H1 (cell line): ENCODE measurements at regions not wholly inside any gene's neighbourhood (a gene's known extent, or its start where the extent isn't known, plus 50 kb on each side); places are given as distances from the start of the nearest gene placed in this dataset.

Experiments
- CTCF ChIA-PET: fragments of 300-600 bp; sonication (Branson Sonifier 250); formaldehyde crosslinking; loops from one replicate; lab custom pipeline; 2021; ENCODE audit not compliant: partially characterized antibody; lab: Charles Lee
- POLR2A ChIA-PET: fragments of 300-600 bp; sonication (Branson Sonifier 250); formaldehyde crosslinking; loops from one replicate; lab custom pipeline; 2021; ENCODE audit warnings: inconsistent platforms; ENCODE audit not compliant: partially characterized antibody; lab: Charles Lee
- DNase-seq, 2 experiments: peaks; one replicate each; pipeline versions ENCODE4 v3.0.0 to v3.0.0-alpha.2; 2010 to 2022; ENCODE audit warnings: low spot score in 2 of 2, low read depth in 1 of 2, mixed read lengths in 1 of 2
- FAIRE-seq: peaks from 2 replicates; lab custom pipeline; 2011; peaks lifted over from hg19 to GRCh38; lab: Jason Lieb, UNC
- H2AFZ ChIP-seq: 2 replicates; pipeline ENCODE4 v1.8.1; 2012; ENCODE audit warnings: low read length, inconsistent platforms
- H2AK5ac ChIP-seq: 2 replicates; pipeline ENCODE4 v1.6.1; 2013; ENCODE audit warnings: low read depth, low read length
- H2BK120ac ChIP-seq: replicated peaks from 2 replicates; pipeline ENCODE3; 2013; ENCODE audit warnings: low read depth, low read length, inconsistent platforms
- H2BK12ac ChIP-seq: 2 replicates; pipeline ENCODE4 v1.6.1; 2013; ENCODE audit warnings: low read depth, low read length
- H2BK15ac ChIP-seq: 2 replicates; pipeline ENCODE4 v1.6.1; 2013; ENCODE audit warnings: low read length
- H2BK20ac ChIP-seq: 2 replicates; pipeline ENCODE4 v1.6.1; 2013; ENCODE audit warnings: low read length
- H2BK5ac ChIP-seq: 2 replicates; pipeline ENCODE4 v1.6.1; 2013; ENCODE audit warnings: low read depth, low read length
- H3K14ac ChIP-seq: 2 replicates; pipeline ENCODE4 v1.6.1; 2013; ENCODE audit warnings: inconsistent platforms; ENCODE audit not compliant: insufficient read length
- H3K18ac ChIP-seq: 2 replicates; pipeline ENCODE4 v1.6.1; 2013; ENCODE audit warnings: low read length; ENCODE audit errors: extremely low read depth
- H3K23ac ChIP-seq: 2 replicates; pipeline ENCODE4 v1.6.1; 2013; ENCODE audit warnings: inconsistent platforms; ENCODE audit not compliant: insufficient read length
- H3K23me2 ChIP-seq: 2 replicates; pipeline ENCODE4 v1.6.1; 2013; ENCODE audit warnings: low read depth, low read length
- H3K27ac ChIP-seq: 2 replicates; pipeline ENCODE4 v1.6.1; 2011; ENCODE audit warnings: low read depth, low read length, inconsistent platforms
- H3K27me3 ChIP-seq, 4 experiments: replicated peaks in 1 of 4; 1 replicate in 1 of 4; 2 replicates in 3 of 4; pipeline versions ENCODE4 v1.6.1 to v1.8.1; 2011 to 2013; ENCODE audit warnings: low read length in 3 of 4, mild to moderate bottlenecking in 3 of 4, inconsistent platforms in 2 of 4, mixed read lengths in 2 of 4, moderate library complexity in 1 of 4; ENCODE audit not compliant: control insufficient read depth in 3 of 4, insufficient read depth in 3 of 4; ENCODE audit errors: extremely low read depth in 1 of 4
- H3K36me3 ChIP-seq, 4 experiments: 2 replicates each; pipeline versions ENCODE4 v1.6.1 to v1.8.1; 2011 to 2013; ENCODE audit warnings: mild to moderate bottlenecking in 4 of 4, low read length in 3 of 4, moderate library complexity in 2 of 4, control low read depth in 1 of 4, inconsistent platforms in 1 of 4; ENCODE audit not compliant: insufficient read depth in 4 of 4, control insufficient read depth in 2 of 4
- H3K4ac ChIP-seq: replicated peaks from 2 replicates; pipeline ENCODE3; 2013; ENCODE audit warnings: low read length, low read depth, mixed read lengths, inconsistent platforms; ENCODE audit not compliant: insufficient read length
- H3K4me1 ChIP-seq, 4 experiments: replicated peaks in 1 of 4; 1 replicate in 1 of 4; 2 replicates in 3 of 4; pipeline versions ENCODE4 v1.6.1 to v1.8.1; 2011 to 2013; ENCODE audit warnings: low read length in 3 of 4, inconsistent platforms in 2 of 4, mixed read lengths in 1 of 4; ENCODE audit not compliant: insufficient read depth in 4 of 4, control insufficient read depth in 3 of 4
- H3K4me2 ChIP-seq, 2 experiments: 2 replicates each; pipeline versions ENCODE4 v1.6.1 to v1.8.1; 2011 to 2013; ENCODE audit warnings: low read depth in 2 of 2, low read length in 2 of 2, control low read depth in 1 of 2, inconsistent platforms in 1 of 2, mild to moderate bottlenecking in 1 of 2; ENCODE audit not compliant: insufficient read depth in 1 of 2
- H3K4me3 ChIP-seq, 4 experiments: fragments of 200-600, 300-600 bp in 1 of 4; sonication (generic), shearing (Covaris generic), sonication (Bioruptor Twin) in 1 of 4; 2 replicates each; pipeline versions ENCODE4 v1.5.1 to v1.8.1; 2011 to 2016; ENCODE audit warnings: low read length in 4 of 4, low read depth in 3 of 4, control low read depth in 2 of 4, inconsistent platforms in 2 of 4, mild to moderate bottlenecking in 2 of 4, mixed read lengths in 1 of 4, moderate library complexity in 1 of 4; ENCODE audit not compliant: insufficient read depth in 2 of 4; ENCODE audit errors: extremely low read depth in 1 of 4
- H3K56ac ChIP-seq: replicated peaks from 2 replicates; pipeline ENCODE3; 2013; ENCODE audit warnings: low read depth, mild to moderate bottlenecking, mixed read lengths, low read length, inconsistent platforms; ENCODE audit not compliant: insufficient read length
- H3K79me1 ChIP-seq: 2 replicates; pipeline ENCODE4 v1.6.1; 2013; ENCODE audit warnings: low read depth, low read length, control low read depth
- H3K79me2 ChIP-seq, 2 experiments: 2 replicates each; pipeline versions ENCODE4 v1.6.1 to v1.8.1; 2012 to 2013; ENCODE audit warnings: low read length in 2 of 2, mild to moderate bottlenecking in 2 of 2, inconsistent platforms in 1 of 2; ENCODE audit not compliant: insufficient read depth in 2 of 2, control insufficient read depth in 1 of 2
- H3K9ac ChIP-seq, 4 experiments: replicated peaks in 1 of 4; 1 replicate in 1 of 4; 2 replicates in 3 of 4; pipeline versions ENCODE4 v1.6.1 to v1.8.1; 2011 to 2013; ENCODE audit warnings: low read depth in 3 of 4, low read length in 3 of 4, control low read depth in 2 of 4, mild to moderate bottlenecking in 2 of 4, moderate library complexity in 2 of 4, inconsistent platforms in 1 of 4; ENCODE audit errors: extremely low read depth in 1 of 4
- H3K9me3 ChIP-seq, 2 experiments: 2 replicates each; pipeline versions ENCODE4 v1.6.1 to v1.8.1; 2012 to 2013; ENCODE audit warnings: mild to moderate bottlenecking in 2 of 2, moderate library complexity in 2 of 2, control low read depth in 1 of 2, inconsistent platforms in 1 of 2, low read depth in 1 of 2, low read length in 1 of 2, mixed read lengths in 1 of 2; ENCODE audit not compliant: insufficient read depth in 2 of 2
- H4K20me1 ChIP-seq, 2 experiments: replicated peaks in 1 of 2; 2 replicates each; pipeline versions ENCODE3 to v1.8.1; 2011 to 2013; ENCODE audit warnings: inconsistent platforms in 2 of 2, low read length in 2 of 2, mild to moderate bottlenecking in 1 of 2; ENCODE audit not compliant: insufficient read depth in 2 of 2, control insufficient read depth in 1 of 2
- H4K5ac ChIP-seq: 2 replicates; pipeline ENCODE4 v1.6.1; 2013; ENCODE audit warnings: low read length, low read depth, mixed read lengths, inconsistent platforms; ENCODE audit not compliant: insufficient read length
- H4K8ac ChIP-seq: 2 replicates; pipeline ENCODE4 v1.8.0; 2013; ENCODE audit warnings: mild to moderate bottlenecking, moderate library complexity, low read length, inconsistent platforms; ENCODE audit not compliant: insufficient read depth; ENCODE audit errors: extremely low read depth
- H4K91ac ChIP-seq: replicated peaks from 2 replicates; pipeline ENCODE3; 2013; ENCODE audit warnings: low read length, mixed read lengths, inconsistent platforms; ENCODE audit not compliant: insufficient read length
- BACH1 ChIP-seq: IDR thresholded peaks from 2 replicates; pipeline ENCODE4 v1.6.1; 2012; ENCODE audit warnings: low read length, improper control_type of control experiment
- JUN ChIP-seq: IDR thresholded peaks from 2 replicates; pipeline ENCODE4 v1.6.1; 2011; ENCODE audit warnings: low read depth, mild to moderate bottlenecking, improper control_type of control experiment, low read length
- JUND ChIP-seq: IDR thresholded peaks from 2 replicates; pipeline ENCODE4 v1.6.1; 2011; ENCODE audit warnings: mild to moderate bottlenecking, improper control_type of control experiment, low read length
- MAFK ChIP-seq: IDR thresholded peaks from 2 replicates; pipeline ENCODE4 v1.6.1; 2012; ENCODE audit warnings: low read depth, mild to moderate bottlenecking, improper control_type of control experiment, low read length
- POLR2A ChIP-seq, 2 experiments: IDR thresholded peaks; 1 replicate in 1 of 2; 2 replicates in 1 of 2; pipeline ENCODE4 v1.6.1; 2011; ENCODE audit warnings: low read depth in 2 of 2, low read length in 2 of 2, mild to moderate bottlenecking in 2 of 2; ENCODE audit errors: control extremely low read depth in 1 of 2
- RFX5 ChIP-seq: IDR thresholded peaks from 2 replicates; pipeline ENCODE4 v1.6.1; 2011; ENCODE audit warnings: low read depth, low read length, improper control_type of control experiment, borderline replicate concordance
- SAP30 ChIP-seq: fragments of 300-600 bp; sonication (generic); IDR thresholded peaks from 2 replicates; pipeline ENCODE4 v1.7.1; 2012; ENCODE audit warnings: low read length, moderate library complexity, mild to moderate bottlenecking, inconsistent platforms; ENCODE audit not compliant: insufficient read depth, insufficient replicate concordance
- WGBS, 2 experiments: shearing (Covaris generic) in 1 of 2; methylation state at CpG; one replicate each; pipeline versions ENCODE4 v1.1.6 to v1.1.7; 2013 to 2015; ENCODE audit warnings: low lambda C conversion rate in 2 of 2, mixed read lengths in 2 of 2, inconsistent platforms in 1 of 2, low coverage in 1 of 2, missing lambda C conversion rate in 1 of 2; ENCODE audit not compliant: insufficient replicate concordance in 2 of 2, insufficient coverage in 1 of 2, insufficient read length in 1 of 2; ENCODE audit errors: extremely low coverage in 1 of 2, missing lambda C conversion rate in 1 of 2; 5-methylcytosine and 5-hydroxymethylcytosine counted together

GRCh38 chr16:52254746-52255145 lies 292.2 kb downstream of the TOX3 start:
- POLR2A ChIA-PET = interaction anchor here (1.5 kb wide), 1 partner anchor 11 kb away, joined by 3 read pairs; no protein-coding TSS in a partner anchor
- H3K4me1 ChIP-seq = peaks cover 0 to 12% (median 7%) of the 10 kb centered on the region in 4 experiments; a peak in 3 of 7 replicates
- no peak overlapping the region for H2AFZ ChIP-seq
- H3K4me2 ChIP-seq = no peak overlapping the region
- TF ChIP-seq POLR2A (IDR thresholded peaks at IDR 0.05; ENCODE audit: control extremely low read depth in 1 of 2, low read depth in 2 of 2, low read length in 2 of 2) (no peak), MAFK (no peak), BACH1 (no peak), SAP30 (no peak), JUND (no peak), JUN (no peak), RFX5 (no peak)
- H2BK120ac ChIP-seq = no peak overlapping the region
- no peak overlapping the region for H3K23ac ChIP-seq
- no peaks in the 10 kb centered on the region for H3K79me2 ChIP-seq
- H4K5ac ChIP-seq = no peak overlapping the region
- no peak overlapping the region for H2BK5ac ChIP-seq
- 90% methylated on average over 3 of the region's 3 CpGs; no CpG with 5 or more reads in 1 of the 2 experiments for WGBS, 2 experiments
- H3K27me3 ChIP-seq = no peaks in the 10 kb centered on the region
- H3K18ac ChIP-seq = no peak overlapping the region
- no peak overlapping the region for H2AK5ac ChIP-seq
- H2BK12ac ChIP-seq = no peak overlapping the region
- H3K4me3 ChIP-seq = no peak overlapping the region
- H3K9me3 ChIP-seq = no peaks in the 10 kb centered on the region
- CTCF ChIA-PET = interaction anchor here (1.1 kb wide), 1 partner anchor 274 kb away, joined by 3 read pairs; no protein-coding TSS in a partner anchor
- H2BK15ac ChIP-seq = no peak overlapping the region
- no peak overlapping the region for H3K14ac ChIP-seq
- H3K56ac ChIP-seq = no peak overlapping the region
- no peak overlapping the region for H4K8ac ChIP-seq
- no peak overlapping the region for H3K27ac ChIP-seq
- FAIRE-seq (no peak), DNase-seq (no peak)
- no peaks in the 10 kb centered on the region for H3K79me1 ChIP-seq
- no peaks in the 10 kb centered on the region for H3K23me2 ChIP-seq
- no peaks in the 10 kb centered on the region for H3K36me3 ChIP-seq
- no peak overlapping the region for H3K9ac ChIP-seq
- no peak overlapping the region for H3K4ac ChIP-seq
- H4K20me1 ChIP-seq = no peaks in the 10 kb centered on the region
- H2BK20ac ChIP-seq = no peak overlapping the region
- H4K91ac ChIP-seq = no peak overlapping the region
